ENCODE measurements at regions not wholly inside any gene's neighbourhood (a gene's known extent, or its start where the extent isn't known, plus 50 kb on each side); places are given as distances from the start of the nearest gene placed in this dataset.

DNA sequence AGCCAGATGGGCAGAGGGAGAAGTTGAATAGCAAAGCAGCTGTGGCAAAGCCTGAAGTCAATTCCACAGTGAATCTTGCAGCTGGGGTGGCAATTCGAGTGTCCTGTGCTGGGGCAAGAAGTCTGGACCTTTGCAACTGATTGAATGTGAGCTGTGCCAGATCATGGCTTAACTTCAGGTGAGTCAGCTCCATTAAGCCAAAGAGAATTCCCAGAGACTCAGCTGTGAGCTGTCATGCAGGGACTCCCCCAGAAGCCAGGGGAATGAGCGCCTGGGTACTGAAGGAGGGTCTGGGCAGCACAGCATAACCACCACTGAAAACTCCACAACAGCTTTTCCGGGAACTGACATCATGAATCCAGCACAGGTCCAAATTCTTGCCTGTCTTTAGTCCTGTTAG lies 153.5 kb upstream of the TRPC7 start:
- TF ChIP-seq, protein P1, sequence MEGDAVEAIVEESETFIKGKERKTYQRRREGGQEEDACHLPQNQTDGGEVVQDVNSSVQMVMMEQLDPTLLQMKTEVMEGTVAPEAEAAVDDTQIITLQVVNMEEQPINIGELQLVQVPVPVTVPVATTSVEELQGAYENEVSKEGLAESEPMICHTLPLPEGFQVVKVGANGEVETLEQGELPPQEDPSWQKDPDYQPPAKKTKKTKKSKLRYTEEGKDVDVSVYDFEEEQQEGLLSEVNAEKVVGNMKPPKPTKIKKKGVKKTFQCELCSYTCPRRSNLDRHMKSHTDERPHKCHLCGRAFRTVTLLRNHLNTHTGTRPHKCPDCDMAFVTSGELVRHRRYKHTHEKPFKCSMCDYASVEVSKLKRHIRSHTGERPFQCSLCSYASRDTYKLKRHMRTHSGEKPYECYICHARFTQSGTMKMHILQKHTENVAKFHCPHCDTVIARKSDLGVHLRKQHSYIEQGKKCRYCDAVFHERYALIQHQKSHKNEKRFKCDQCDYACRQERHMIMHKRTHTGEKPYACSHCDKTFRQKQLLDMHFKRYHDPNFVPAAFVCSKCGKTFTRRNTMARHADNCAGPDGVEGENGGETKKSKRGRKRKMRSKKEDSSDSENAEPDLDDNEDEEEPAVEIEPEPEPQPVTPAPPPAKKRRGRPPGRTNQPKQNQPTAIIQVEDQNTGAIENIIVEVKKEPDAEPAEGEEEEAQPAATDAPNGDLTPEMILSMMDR (IDR thresholded peaks at IDR 0.05; ENCODE audit: poor library complexity, severe bottlenecking), result no peak
- TF ChIP-seq MXI1 (conservative IDR thresholded peaks at IDR 0.05; ENCODE audit: poor library complexity, severe bottlenecking), result no peak
- TF ChIP-seq POLR2AphosphoS5 (IDR thresholded peaks at IDR 0.05), result no peak
- TF ChIP-seq EZH2 (IDR thresholded peaks at IDR 0.05; ENCODE audit: borderline replicate concordance, insufficient read depth, low read length, poor library complexity, severe bottlenecking), result no peak
- no peak for TF ChIP-seq SMC3 (conservative IDR thresholded peaks at IDR 0.05; ENCODE audit: poor library complexity)
- no peak for TF ChIP-seq EP300 (conservative IDR thresholded peaks at IDR 0.05; ENCODE audit: poor library complexity, severe bottlenecking)
- TF ChIP-seq RAD21 (conservative IDR thresholded peaks at IDR 0.05), result no peak
- TF ChIP-seq, protein P2, sequence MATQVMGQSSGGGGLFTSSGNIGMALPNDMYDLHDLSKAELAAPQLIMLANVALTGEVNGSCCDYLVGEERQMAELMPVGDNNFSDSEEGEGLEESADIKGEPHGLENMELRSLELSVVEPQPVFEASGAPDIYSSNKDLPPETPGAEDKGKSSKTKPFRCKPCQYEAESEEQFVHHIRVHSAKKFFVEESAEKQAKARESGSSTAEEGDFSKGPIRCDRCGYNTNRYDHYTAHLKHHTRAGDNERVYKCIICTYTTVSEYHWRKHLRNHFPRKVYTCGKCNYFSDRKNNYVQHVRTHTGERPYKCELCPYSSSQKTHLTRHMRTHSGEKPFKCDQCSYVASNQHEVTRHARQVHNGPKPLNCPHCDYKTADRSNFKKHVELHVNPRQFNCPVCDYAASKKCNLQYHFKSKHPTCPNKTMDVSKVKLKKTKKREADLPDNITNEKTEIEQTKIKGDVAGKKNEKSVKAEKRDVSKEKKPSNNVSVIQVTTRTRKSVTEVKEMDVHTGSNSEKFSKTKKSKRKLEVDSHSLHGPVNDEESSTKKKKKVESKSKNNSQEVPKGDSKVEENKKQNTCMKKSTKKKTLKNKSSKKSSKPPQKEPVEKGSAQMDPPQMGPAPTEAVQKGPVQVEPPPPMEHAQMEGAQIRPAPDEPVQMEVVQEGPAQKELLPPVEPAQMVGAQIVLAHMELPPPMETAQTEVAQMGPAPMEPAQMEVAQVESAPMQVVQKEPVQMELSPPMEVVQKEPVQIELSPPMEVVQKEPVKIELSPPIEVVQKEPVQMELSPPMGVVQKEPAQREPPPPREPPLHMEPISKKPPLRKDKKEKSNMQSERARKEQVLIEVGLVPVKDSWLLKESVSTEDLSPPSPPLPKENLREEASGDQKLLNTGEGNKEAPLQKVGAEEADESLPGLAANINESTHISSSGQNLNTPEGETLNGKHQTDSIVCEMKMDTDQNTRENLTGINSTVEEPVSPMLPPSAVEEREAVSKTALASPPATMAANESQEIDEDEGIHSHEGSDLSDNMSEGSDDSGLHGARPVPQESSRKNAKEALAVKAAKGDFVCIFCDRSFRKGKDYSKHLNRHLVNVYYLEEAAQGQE (IDR thresholded peaks at IDR 0.05; ENCODE audit: borderline replicate concordance), result no peak
- TF ChIP-seq TAF1 (IDR thresholded peaks at IDR 0.05; ENCODE audit: low read depth), result no peak

All from neural cell (in vitro differentiated cells).